Esophagus squamous epithelium (tissue), 5 donors: ENCODE measurements at regions not wholly inside any gene's neighbourhood (a gene's known extent, or its start where the extent isn't known, plus 50 kb on each side); places are given as distances from the start of the nearest gene placed in this dataset.

Experiments
- DNase-seq: peaks from one replicate; lab custom pipeline; 2025; lab: John Stamatoyannopoulos, UW
- H3K27ac ChIP-seq, 4 donors: fragments of 200-600 bp; sonication (generic); one replicate each; pipeline ENCODE4 v1.5.1; 2016 to 2019; ENCODE audit warnings: mild to moderate bottlenecking in 1 of 4
- H3K27me3 ChIP-seq, 4 donors: fragments of 200-600 bp; sonication (generic); 1 replicate in 3 of 4; 2 replicates in 1 of 4; pipeline versions ENCODE4 v1.5.1 to v1.6.0; 2017 to 2021; ENCODE audit warnings: antibody characterized with exemption in 1 of 4
- H3K36me3 ChIP-seq, 3 donors: fragments of 200-600 bp; sonication (generic); one replicate each; pipeline ENCODE4 v1.5.1; 2016 to 2019
- H3K4me1 ChIP-seq, 3 donors: fragments of 200-600 bp; sonication (generic); one replicate each; pipeline ENCODE4 v1.5.1; 2017 to 2019
- H3K4me3 ChIP-seq, 4 donors: fragments of 200-600 bp; sonication (generic); 1 replicate in 3 of 4; 2 replicates in 1 of 4; pipeline ENCODE4 v1.5.1; 2016 to 2019; ENCODE audit warnings: mild to moderate bottlenecking in 2 of 4, moderate library complexity in 1 of 4
- H3K9me3 ChIP-seq, 3 donors: fragments of 200-600 bp; sonication (generic); one replicate each; pipeline ENCODE4 v1.5.1; 2016 to 2019
- POLR2A ChIP-seq, 4 donors: fragments of 450-650 bp; IDR thresholded peaks; one replicate each; pipeline ENCODE4 v1.6.1; 2017; ENCODE audit warnings: antibody characterized with exemption in 4 of 4, mild to moderate bottlenecking in 4 of 4, moderate library complexity in 3 of 4
- WGBS, 2 donors: methylation state at CpG; one replicate each; pipeline ENCODE4 v1.1.5; 2018; 5-methylcytosine and 5-hydroxymethylcytosine counted together
- intact Hi-C: fragments of 100-400 bp; cut with DNase I; formaldehyde crosslinking; loops from one replicate; pipeline ENCODE4 v1.15.0; 2022
- TF ChIP-seq, protein P1 (sequence below), 6 experiments: fragments of 450-650 bp in 4 of 6; fragments of 200-600 bp in 2 of 6; sonication (generic) in 2 of 6; IDR thresholded peaks; one replicate each; pipeline ENCODE4 v1.5.1; 2016 to 2019; ENCODE audit warnings: antibody characterized with exemption in 6 of 6, mild to moderate bottlenecking in 4 of 6, moderate library complexity in 4 of 6
- donor health status: DM: yes; HTN: yes; CAD: no.

DNA sequence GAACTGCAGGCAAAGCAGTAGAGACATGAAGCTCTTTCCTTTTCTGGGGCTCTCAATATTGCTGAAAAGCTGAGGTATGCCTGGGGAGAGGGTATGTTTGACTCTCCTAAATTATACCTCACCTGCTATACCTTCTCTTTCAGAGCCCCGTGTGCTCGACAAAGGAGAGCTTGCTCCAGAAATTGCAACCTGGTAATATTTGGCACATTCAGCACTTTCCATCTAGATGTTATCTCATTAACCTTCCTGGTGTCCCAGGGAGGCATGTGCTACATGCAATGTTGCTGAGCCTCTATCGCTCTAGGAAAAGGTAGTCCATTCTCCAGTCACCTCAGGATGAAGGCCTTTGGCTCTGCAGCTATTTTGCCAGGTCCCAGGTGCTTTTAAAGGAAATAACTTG lies 78.5 kb upstream of the ZSWIM6 start:
- intact Hi-C loops = no loop called here
- H3K27ac ChIP-seq = no peak overlapping the region

DNA sequence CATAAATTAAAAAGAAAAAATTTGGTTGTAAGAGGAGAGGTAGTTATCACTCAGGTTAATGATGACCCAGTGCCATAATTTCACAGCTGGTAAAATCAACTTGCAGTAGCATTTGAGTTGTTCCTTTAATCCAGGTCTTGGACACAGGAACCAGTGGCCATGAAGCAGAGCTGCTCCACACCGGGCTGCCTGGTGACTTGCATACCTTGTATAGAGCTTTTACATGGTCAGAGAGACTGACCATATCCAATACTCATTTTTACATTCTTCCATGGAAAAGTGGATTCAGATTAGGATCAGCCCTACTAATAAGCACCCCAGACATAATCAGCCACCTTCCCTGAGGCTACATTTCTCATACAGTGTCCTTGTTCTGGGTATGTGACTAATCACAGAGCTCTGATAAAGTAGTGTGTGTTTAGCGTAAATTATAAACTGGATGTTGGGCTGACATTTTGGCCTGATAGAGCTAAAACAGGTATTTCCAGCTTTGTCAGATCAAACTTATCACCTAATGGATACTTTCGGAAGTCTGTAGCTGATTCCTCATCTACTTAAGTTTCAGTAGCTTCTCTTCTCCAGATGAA lies 77.0 kb upstream of the ZSWIM6 start:
- Histone ChIP-seq H3K36me3 (no peaks in the 10 kb centered on the region), H3K4me1 (peaks cover 0 to 18% (median 4%) of the 10 kb centered on the region in 3 donors), H3K4me3 (no peak overlapping the region), H3K27me3 (no peaks in the 10 kb centered on the region), H3K9me3 (no peaks in the 10 kb centered on the region), H3K27ac (no peak overlapping the region)
- DNase-seq = no peak
- WGBS, 2 donors = 61 to 73% methylated on average over 3 of the region's 3 CpGs
- intact Hi-C loops = no loop called here
- no peak for TF ChIP-seq POLR2A (IDR thresholded peaks at IDR 0.05)
- TF ChIP-seq, protein P1, sequence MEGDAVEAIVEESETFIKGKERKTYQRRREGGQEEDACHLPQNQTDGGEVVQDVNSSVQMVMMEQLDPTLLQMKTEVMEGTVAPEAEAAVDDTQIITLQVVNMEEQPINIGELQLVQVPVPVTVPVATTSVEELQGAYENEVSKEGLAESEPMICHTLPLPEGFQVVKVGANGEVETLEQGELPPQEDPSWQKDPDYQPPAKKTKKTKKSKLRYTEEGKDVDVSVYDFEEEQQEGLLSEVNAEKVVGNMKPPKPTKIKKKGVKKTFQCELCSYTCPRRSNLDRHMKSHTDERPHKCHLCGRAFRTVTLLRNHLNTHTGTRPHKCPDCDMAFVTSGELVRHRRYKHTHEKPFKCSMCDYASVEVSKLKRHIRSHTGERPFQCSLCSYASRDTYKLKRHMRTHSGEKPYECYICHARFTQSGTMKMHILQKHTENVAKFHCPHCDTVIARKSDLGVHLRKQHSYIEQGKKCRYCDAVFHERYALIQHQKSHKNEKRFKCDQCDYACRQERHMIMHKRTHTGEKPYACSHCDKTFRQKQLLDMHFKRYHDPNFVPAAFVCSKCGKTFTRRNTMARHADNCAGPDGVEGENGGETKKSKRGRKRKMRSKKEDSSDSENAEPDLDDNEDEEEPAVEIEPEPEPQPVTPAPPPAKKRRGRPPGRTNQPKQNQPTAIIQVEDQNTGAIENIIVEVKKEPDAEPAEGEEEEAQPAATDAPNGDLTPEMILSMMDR (IDR thresholded peaks at IDR 0.05) = no peak

More for the DNA sequence above, 78.5 kb upstream of the ZSWIM6 start:
- Histone ChIP-seq H3K9me3 (no peaks in the 10 kb centered on the region), H3K4me3 (no peak overlapping the region), H3K4me1 (peaks cover 0 to 18% (median 4%) of the 10 kb centered on the region in 3 donors), H3K36me3 (no peaks in the 10 kb centered on the region), H3K27me3 (no peaks in the 10 kb centered on the region)
- WGBS, 2 donors = 71 to 83% methylated on average over 3 of the region's 3 CpGs
- TF ChIP-seq POLR2A (IDR thresholded peaks at IDR 0.05) = no peak
- TF ChIP-seq, protein P1 (IDR thresholded peaks at IDR 0.05) = no peak
- no peak for DNase-seq

DNA sequence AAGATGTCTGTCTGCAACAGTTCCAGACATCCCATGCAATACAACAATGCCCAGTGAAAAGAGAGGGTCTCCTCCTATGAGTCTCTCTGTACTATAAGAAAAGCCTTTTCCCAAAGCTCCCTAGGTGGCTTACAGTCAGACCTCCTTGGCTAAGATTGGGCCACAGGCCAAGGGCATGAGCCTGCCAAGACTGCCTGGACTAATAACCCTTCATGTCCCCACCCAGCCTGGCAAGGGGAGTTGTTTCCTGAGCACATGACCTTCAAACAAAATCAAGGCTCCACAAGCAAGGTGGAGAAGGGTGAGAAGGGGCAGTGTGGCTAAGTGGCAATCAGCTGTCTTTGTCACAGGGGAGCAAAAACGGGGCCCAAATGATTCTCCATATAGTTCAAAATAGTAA lies 75.6 kb upstream of the ZSWIM6 start:
- H3K27me3 ChIP-seq = no peaks in the 10 kb centered on the region
- TF ChIP-seq POLR2A (IDR thresholded peaks at IDR 0.05) = no peak
- TF ChIP-seq, protein P1 (IDR thresholded peaks at IDR 0.05) = no peak
- 56 to 57% methylated on average over 1 of the region's 1 CpG for WGBS, 2 donors

DNA sequence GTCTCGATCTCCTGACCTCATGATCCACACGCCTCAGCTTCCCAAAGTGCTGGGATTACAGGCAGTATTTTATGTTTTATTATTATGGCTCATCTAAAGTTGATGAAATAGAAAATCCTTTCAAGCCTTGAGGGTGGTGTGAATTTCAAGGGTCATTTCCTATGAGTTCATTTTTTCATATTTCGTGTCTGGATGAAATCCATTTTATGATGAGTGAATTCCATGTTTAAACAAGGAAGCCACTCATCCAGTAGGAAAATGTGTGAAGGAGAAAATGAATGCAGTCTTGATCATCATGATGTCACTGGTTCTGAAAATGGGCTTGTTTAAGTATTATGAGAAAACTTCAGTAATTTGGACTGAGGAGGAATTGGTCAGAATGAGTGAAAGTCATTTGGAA lies 74.6 kb upstream of the ZSWIM6 start:
- no peak overlapping the region for H3K27ac ChIP-seq
- no peak for TF ChIP-seq POLR2A (IDR thresholded peaks at IDR 0.05)
- TF ChIP-seq, protein P1 (IDR thresholded peaks at IDR 0.05) = no peak
- H3K4me1 ChIP-seq = peaks cover 0 to 23% (median 4%) of the 10 kb centered on the region in 3 donors
- H3K36me3 ChIP-seq = no peaks in the 10 kb centered on the region
- DNase-seq = no peak
- no peaks in the 10 kb centered on the region for H3K27me3 ChIP-seq
- no peak overlapping the region for H3K4me3 ChIP-seq
- H3K9me3 ChIP-seq = no peaks in the 10 kb centered on the region
- WGBS, 2 donors = 86 to 93% methylated on average over 3 of the region's 3 CpGs
- intact Hi-C loops = no loop called here

More for the DNA sequence above, 75.6 kb upstream of the ZSWIM6 start:
- Histone ChIP-seq H3K4me1 (peaks cover 0 to 18% (median 4%) of the 10 kb centered on the region in 3 donors), H3K36me3 (no peaks in the 10 kb centered on the region), H3K9me3 (no peaks in the 10 kb centered on the region), H3K27ac (no peak overlapping the region), H3K4me3 (no peak overlapping the region)
- intact Hi-C loops = no loop called here
- no peak for DNase-seq

DNA sequence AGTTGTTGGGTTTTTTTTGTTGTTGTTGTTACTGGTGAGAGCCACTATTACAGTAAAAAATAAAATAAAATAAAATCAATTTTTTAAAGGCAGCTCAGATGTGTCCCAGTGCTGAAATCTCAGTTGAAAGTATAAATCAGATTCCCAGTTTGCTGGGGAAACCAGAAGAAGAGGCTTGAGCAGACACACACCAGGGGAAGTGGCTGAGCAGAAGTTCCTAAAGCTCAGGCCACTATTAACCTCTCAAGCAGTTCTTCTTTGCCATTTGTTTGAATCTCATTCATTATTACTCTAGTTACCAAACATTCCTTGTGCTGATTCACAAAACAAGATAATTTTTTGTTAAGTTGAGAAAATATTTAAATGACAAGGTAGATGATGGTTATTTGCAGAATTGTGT lies 70.9 kb upstream of the ZSWIM6 start:
- TF ChIP-seq, protein P1 (IDR thresholded peaks at IDR 0.05) = no peak
- no peak for TF ChIP-seq POLR2A (IDR thresholded peaks at IDR 0.05)
- H3K4me1 ChIP-seq = peaks cover 0 to 13% (median 4%) of the 10 kb centered on the region in 3 donors

More for the DNA sequence above, 70.9 kb upstream of the ZSWIM6 start:
- H3K36me3 ChIP-seq = no peaks in the 10 kb centered on the region
- no peak overlapping the region for H3K4me3 ChIP-seq
- H3K27me3 ChIP-seq = no peaks in the 10 kb centered on the region
- no peak for DNase-seq
- H3K9me3 ChIP-seq = no peaks in the 10 kb centered on the region
- H3K27ac ChIP-seq = no peak overlapping the region
- intact Hi-C loops = no loop called here
